ENCODE measurements at regions not wholly inside any gene's neighbourhood (a gene's known extent, or its start where the extent isn't known, plus 50 kb on each side); places are given as distances from the start of the nearest gene placed in this dataset.

- Histone ChIP-seq H3K9me1 (replicated peaks; ENCODE audit: control insufficient read depth, extremely low read depth, insufficient read depth, low read length) (no peaks in the 10 kb centered on the region), H3K27me3 (ENCODE audit: control insufficient read depth in 2 of 2, insufficient read depth in 2 of 2, low read length in 2 of 2) (no peaks in the 10 kb centered on the region), H2AFZ (ENCODE audit: low read depth, low read length) (no peak overlapping the region), H3K4me3 (replicated peaks in 1 of 3; ENCODE audit: insufficient read depth in 1 of 3, low read depth in 1 of 3, low read length in 3 of 3) (no peak overlapping the region), H3K9ac (replicated peaks; ENCODE audit: extremely low read depth, insufficient read depth, low read length) (no peak overlapping the region), H3K4me2 (ENCODE audit: insufficient read depth, low read length) (no peak overlapping the region), H3K79me2 (ENCODE audit: control insufficient read depth, insufficient read depth, low read length) (no peaks in the 10 kb centered on the region), H3K27ac (ENCODE audit: insufficient read depth, low read depth, low read length) (no peak overlapping the region), H3K36me3 (ENCODE audit: control insufficient read depth in 2 of 2, extremely low read depth in 1 of 2, insufficient read depth in 2 of 2, low read length in 2 of 2) (no peaks in the 10 kb centered on the region), H3K4me1 (ENCODE audit: control insufficient read depth, extremely low read depth, insufficient read depth, low read length) (no peaks in the 10 kb centered on the region), H4K20me1 (replicated peaks; ENCODE audit: control insufficient read depth, extremely low read depth, insufficient read depth, low read length) (no peaks in the 10 kb centered on the region), H3K9me3 (replicated peaks; ENCODE audit: control insufficient read depth, insufficient read depth, low read length) (peaks cover 2% of the 10 kb centered on the region)
- dilution Hi-C loops (cut with MboI; ENCODE audit: extremely low pct_ligation_motif_present, low sequenced_read_pairs): no loop called here
- BruUV-seq (replicated peaks): no TSS peak
- intact Hi-C loops (cut with micrococcal nuclease): no loop called here
- FAIRE-seq: no peak
- ChIA-PET POLR2A (no interaction called here), CTCF (no interaction called here)
- no peak for DNase-seq (ENCODE audit: low read depth, low spot score)
- TF ChIP-seq MYC (IDR thresholded peaks at IDR 0.05; ENCODE audit: low read depth, low read length): no peak
- no peak for TF ChIP-seq POLR2A (IDR thresholded peaks at IDR 0.05; ENCODE audit: low read depth, low read length)
- no peak for TF ChIP-seq FOS (IDR thresholded peaks at IDR 0.05; ENCODE audit: borderline replicate concordance, insufficient read depth, low read length)
- TF ChIP-seq EZH2 (IDR thresholded peaks at IDR 0.05; ENCODE audit: borderline replicate concordance, low read depth, low read length, severe bottlenecking): no peak
Measured at GRCh38 chr6:68026483-68026882, 608.6 kb upstream of the ADGRB3 start.

- Histone ChIP-seq H3K27ac (ENCODE audit: insufficient read depth, low read depth, low read length) (no peak overlapping the region), H3K27me3 (ENCODE audit: control insufficient read depth in 2 of 2, insufficient read depth in 2 of 2, low read length in 2 of 2) (no peaks in the 10 kb centered on the region), H3K9me1 (replicated peaks; ENCODE audit: control insufficient read depth, extremely low read depth, insufficient read depth, low read length) (no peaks in the 10 kb centered on the region), H3K9ac (replicated peaks; ENCODE audit: extremely low read depth, insufficient read depth, low read length) (no peak overlapping the region), H3K9me3 (replicated peaks; ENCODE audit: control insufficient read depth, insufficient read depth, low read length) (peaks cover 2% of the 10 kb centered on the region), H2AFZ (ENCODE audit: low read depth, low read length) (no peak overlapping the region), H4K20me1 (replicated peaks; ENCODE audit: control insufficient read depth, extremely low read depth, insufficient read depth, low read length) (no peaks in the 10 kb centered on the region), H3K4me2 (ENCODE audit: insufficient read depth, low read length) (no peak overlapping the region), H3K79me2 (ENCODE audit: control insufficient read depth, insufficient read depth, low read length) (no peaks in the 10 kb centered on the region), H3K36me3 (ENCODE audit: control insufficient read depth in 2 of 2, extremely low read depth in 1 of 2, insufficient read depth in 2 of 2, low read length in 2 of 2) (no peaks in the 10 kb centered on the region), H3K4me3 (replicated peaks in 1 of 3; ENCODE audit: insufficient read depth in 1 of 3, low read depth in 1 of 3, low read length in 3 of 3) (no peak overlapping the region), H3K4me1 (ENCODE audit: control insufficient read depth, extremely low read depth, insufficient read depth, low read length) (no peaks in the 10 kb centered on the region)
- FAIRE-seq (no peak), DNase-seq (ENCODE audit: low read depth, low spot score) (no peak)
- ChIA-PET POLR2A (no interaction called here), CTCF (no interaction called here)
- TF ChIP-seq GATA2 (IDR thresholded peaks at IDR 0.05; ENCODE audit: insufficient read depth, insufficient read length, low read depth, low read length) (no peak), MYC (IDR thresholded peaks at IDR 0.05; ENCODE audit: low read depth, low read length) (no peak), POLR2AphosphoS5 (IDR thresholded peaks at IDR 0.05; ENCODE audit: insufficient read depth, low read depth, low read length) (no peak), POLR2A (IDR thresholded peaks at IDR 0.05; ENCODE audit: low read depth, low read length) (no peak), EZH2 (IDR thresholded peaks at IDR 0.05; ENCODE audit: borderline replicate concordance, low read depth, low read length, severe bottlenecking) (no peak), JUN (IDR thresholded peaks at IDR 0.05; ENCODE audit: borderline replicate concordance, insufficient read depth, insufficient read length, low read depth) (no peak), FOS (IDR thresholded peaks at IDR 0.05; ENCODE audit: borderline replicate concordance, insufficient read depth, low read length) (no peak)
- TF ChIP-seq, protein P1, sequence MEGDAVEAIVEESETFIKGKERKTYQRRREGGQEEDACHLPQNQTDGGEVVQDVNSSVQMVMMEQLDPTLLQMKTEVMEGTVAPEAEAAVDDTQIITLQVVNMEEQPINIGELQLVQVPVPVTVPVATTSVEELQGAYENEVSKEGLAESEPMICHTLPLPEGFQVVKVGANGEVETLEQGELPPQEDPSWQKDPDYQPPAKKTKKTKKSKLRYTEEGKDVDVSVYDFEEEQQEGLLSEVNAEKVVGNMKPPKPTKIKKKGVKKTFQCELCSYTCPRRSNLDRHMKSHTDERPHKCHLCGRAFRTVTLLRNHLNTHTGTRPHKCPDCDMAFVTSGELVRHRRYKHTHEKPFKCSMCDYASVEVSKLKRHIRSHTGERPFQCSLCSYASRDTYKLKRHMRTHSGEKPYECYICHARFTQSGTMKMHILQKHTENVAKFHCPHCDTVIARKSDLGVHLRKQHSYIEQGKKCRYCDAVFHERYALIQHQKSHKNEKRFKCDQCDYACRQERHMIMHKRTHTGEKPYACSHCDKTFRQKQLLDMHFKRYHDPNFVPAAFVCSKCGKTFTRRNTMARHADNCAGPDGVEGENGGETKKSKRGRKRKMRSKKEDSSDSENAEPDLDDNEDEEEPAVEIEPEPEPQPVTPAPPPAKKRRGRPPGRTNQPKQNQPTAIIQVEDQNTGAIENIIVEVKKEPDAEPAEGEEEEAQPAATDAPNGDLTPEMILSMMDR (IDR thresholded peaks at IDR 0.05; ENCODE audit: extremely low read depth in 1 of 2, insufficient read depth in 1 of 2, low read depth in 1 of 2, low read length in 2 of 2): no peak
- TF ChIP-seq, protein P2, sequence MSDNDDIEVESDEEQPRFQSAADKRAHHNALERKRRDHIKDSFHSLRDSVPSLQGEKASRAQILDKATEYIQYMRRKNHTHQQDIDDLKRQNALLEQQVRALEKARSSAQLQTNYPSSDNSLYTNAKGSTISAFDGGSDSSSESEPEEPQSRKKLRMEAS (IDR thresholded peaks at IDR 0.05; ENCODE audit: insufficient read depth, insufficient read length): no peak
- dilution Hi-C loops (cut with MboI; ENCODE audit: extremely low pct_ligation_motif_present, low sequenced_read_pairs): no loop called here
- intact Hi-C loops (cut with micrococcal nuclease): no loop called here
- no TSS peak for BruUV-seq (replicated peaks)
Measured at GRCh38 chr6:68025764-68026163, 609.3 kb upstream of the ADGRB3 start.

Data from endothelial cell of umbilical vein (primary cell).